ENCODE measurements at regions not wholly inside any gene's neighbourhood (a gene's known extent, or its start where the extent isn't known, plus 50 kb on each side); places are given as distances from the start of the nearest gene placed in this dataset.

DNA sequence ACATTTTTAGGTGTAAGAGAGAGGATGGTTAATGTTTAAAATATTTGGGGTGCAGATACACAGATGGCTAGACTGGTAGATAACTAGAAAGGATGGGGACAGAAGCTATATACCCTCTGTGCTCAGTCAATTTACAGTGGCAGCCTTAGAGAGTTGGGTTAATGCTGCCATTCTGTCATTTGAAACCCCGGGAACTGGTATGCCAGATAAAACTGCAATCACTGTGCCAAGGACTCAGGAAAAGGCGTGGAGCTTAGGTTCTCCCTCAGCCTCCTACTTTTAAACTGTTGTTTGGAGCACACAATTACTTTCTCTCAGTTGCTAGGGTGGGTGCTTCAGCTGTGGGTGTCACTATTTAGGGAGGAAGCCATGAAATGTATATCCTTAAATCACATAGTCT lies 90.0 kb upstream of the HNRNPU start:
- TF ChIP-seq, protein P1, sequence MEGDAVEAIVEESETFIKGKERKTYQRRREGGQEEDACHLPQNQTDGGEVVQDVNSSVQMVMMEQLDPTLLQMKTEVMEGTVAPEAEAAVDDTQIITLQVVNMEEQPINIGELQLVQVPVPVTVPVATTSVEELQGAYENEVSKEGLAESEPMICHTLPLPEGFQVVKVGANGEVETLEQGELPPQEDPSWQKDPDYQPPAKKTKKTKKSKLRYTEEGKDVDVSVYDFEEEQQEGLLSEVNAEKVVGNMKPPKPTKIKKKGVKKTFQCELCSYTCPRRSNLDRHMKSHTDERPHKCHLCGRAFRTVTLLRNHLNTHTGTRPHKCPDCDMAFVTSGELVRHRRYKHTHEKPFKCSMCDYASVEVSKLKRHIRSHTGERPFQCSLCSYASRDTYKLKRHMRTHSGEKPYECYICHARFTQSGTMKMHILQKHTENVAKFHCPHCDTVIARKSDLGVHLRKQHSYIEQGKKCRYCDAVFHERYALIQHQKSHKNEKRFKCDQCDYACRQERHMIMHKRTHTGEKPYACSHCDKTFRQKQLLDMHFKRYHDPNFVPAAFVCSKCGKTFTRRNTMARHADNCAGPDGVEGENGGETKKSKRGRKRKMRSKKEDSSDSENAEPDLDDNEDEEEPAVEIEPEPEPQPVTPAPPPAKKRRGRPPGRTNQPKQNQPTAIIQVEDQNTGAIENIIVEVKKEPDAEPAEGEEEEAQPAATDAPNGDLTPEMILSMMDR (IDR thresholded peaks at IDR 0.05), result no peak
- no peak for TF ChIP-seq POLR2A (IDR thresholded peaks at IDR 0.05)

All from lower leg skin (tissue), 3 donors.